ENCODE measurements at regions not wholly inside any gene's neighbourhood (a gene's known extent, or its start where the extent isn't known, plus 50 kb on each side); places are given as distances from the start of the nearest gene placed in this dataset.

- H3K4me1 ChIP-seq: no peaks in the 10 kb centered on the region
- Mint-ChIP-seq H3K36me3 (ENCODE audit: insufficient read depth, unreplicated experiment) (no peaks in the 10 kb centered on the region), H3K27ac (ENCODE audit: unreplicated experiment) (no peak overlapping the region), H3K4me1 (ENCODE audit: low read depth, unreplicated experiment) (no peaks in the 10 kb centered on the region), H3K9me3 (ENCODE audit: unreplicated experiment) (no peaks in the 10 kb centered on the region), H3K4me3 (ENCODE audit: unreplicated experiment) (no peak overlapping the region), H3K27me3 (ENCODE audit: insufficient read depth, unreplicated experiment) (no peaks in the 10 kb centered on the region)
- no TSS peak for BruUV-seq (replicated peaks)
- DNase-seq: no peak
- H3K9me3 ChIP-seq: no peaks in the 10 kb centered on the region
- ChIA-PET POLR2A (no interaction called here), CTCF (no interaction called here)
- H3K36me3 ChIP-seq (ENCODE audit: control insufficient read depth, insufficient read depth, low read length): no peaks in the 10 kb centered on the region
- no peak overlapping the region for H3K4me3 ChIP-seq (ENCODE audit: low read depth, low read length)
- no peak for TF ChIP-seq CTCF (IDR thresholded peaks at IDR 0.05; ENCODE audit: insufficient read depth in 1 of 2, low read depth in 1 of 2, low read length in 1 of 2, severe bottlenecking in 1 of 2, unreplicated experiment in 1 of 2)
- intact Hi-C loops (cut with micrococcal nuclease; ENCODE audit: unreplicated experiment): no loop called here
- H3K27me3 ChIP-seq (replicated peaks; ENCODE audit: control insufficient read depth, insufficient read depth, low read length): no peaks in the 10 kb centered on the region
These were observed 372.2 kb downstream of the METTL15 start for GRCh38 chr11:28480406-28480805.

GRCh38 chr11:28476864-28477263, 368.7 kb downstream of the METTL15 start:
- Mint-ChIP-seq H3K27ac (ENCODE audit: unreplicated experiment) (no peak overlapping the region), H3K4me3 (ENCODE audit: unreplicated experiment) (no peak overlapping the region), H3K4me1 (ENCODE audit: low read depth, unreplicated experiment) (no peaks in the 10 kb centered on the region), H3K9me3 (ENCODE audit: unreplicated experiment) (no peaks in the 10 kb centered on the region), H3K36me3 (ENCODE audit: insufficient read depth, unreplicated experiment) (no peaks in the 10 kb centered on the region), H3K27me3 (ENCODE audit: insufficient read depth, unreplicated experiment) (no peaks in the 10 kb centered on the region)
- no peaks in the 10 kb centered on the region for H3K36me3 ChIP-seq (ENCODE audit: control insufficient read depth, insufficient read depth, low read length)
- BruUV-seq (replicated peaks): no TSS peak
- TF ChIP-seq CTCF (IDR thresholded peaks at IDR 0.05; ENCODE audit: insufficient read depth in 1 of 2, low read depth in 1 of 2, low read length in 1 of 2, severe bottlenecking in 1 of 2, unreplicated experiment in 1 of 2): no peak
- ChIA-PET POLR2A (no interaction called here), CTCF (no interaction called here)
- DNase-seq: no peak
- H3K9me3 ChIP-seq: no peaks in the 10 kb centered on the region
- no peaks in the 10 kb centered on the region for H3K4me1 ChIP-seq
- H3K4me3 ChIP-seq (ENCODE audit: low read depth, low read length): no peak overlapping the region
- no peaks in the 10 kb centered on the region for H3K27me3 ChIP-seq (replicated peaks; ENCODE audit: control insufficient read depth, insufficient read depth, low read length)
- intact Hi-C loops (cut with micrococcal nuclease; ENCODE audit: unreplicated experiment): no loop called here

- POLR2A ChIA-PET: no interaction called here
- DNase-seq: no peak
- Histone ChIP-seq H3K4me3 (ENCODE audit: low read depth, low read length) (no peak overlapping the region), H3K27me3 (replicated peaks; ENCODE audit: control insufficient read depth, insufficient read depth, low read length) (no peaks in the 10 kb centered on the region), H3K36me3 (ENCODE audit: control insufficient read depth, insufficient read depth, low read length) (no peaks in the 10 kb centered on the region), H3K9me3 (no peaks in the 10 kb centered on the region), H3K4me1 (no peaks in the 10 kb centered on the region)
- no peaks in the 10 kb centered on the region for H3K36me3 Mint-ChIP-seq (ENCODE audit: insufficient read depth, unreplicated experiment)
- intact Hi-C loops (cut with micrococcal nuclease; ENCODE audit: unreplicated experiment): no loop called here
- TF ChIP-seq CTCF (IDR thresholded peaks at IDR 0.05; ENCODE audit: insufficient read depth in 1 of 2, low read depth in 1 of 2, low read length in 1 of 2, severe bottlenecking in 1 of 2, unreplicated experiment in 1 of 2): no peak
- H3K27me3 Mint-ChIP-seq (ENCODE audit: insufficient read depth, unreplicated experiment): no peaks in the 10 kb centered on the region
- H3K9me3 Mint-ChIP-seq (ENCODE audit: unreplicated experiment): no peaks in the 10 kb centered on the region
- CTCF ChIA-PET: no interaction called here
- no TSS peak for BruUV-seq (replicated peaks)
- no peaks in the 10 kb centered on the region for H3K4me1 Mint-ChIP-seq (ENCODE audit: low read depth, unreplicated experiment)
- no peak overlapping the region for H3K27ac Mint-ChIP-seq (ENCODE audit: unreplicated experiment)
- H3K4me3 Mint-ChIP-seq (ENCODE audit: unreplicated experiment): no peak overlapping the region
These were observed 367.9 kb downstream of the METTL15 start for GRCh38 chr11:28476049-28476448.

All from Caco-2 (cell line).